Breast epithelium (tissue), 3 donors: ENCODE measurements at regions not wholly inside any gene's neighbourhood (a gene's known extent, or its start where the extent isn't known, plus 50 kb on each side); places are given as distances from the start of the nearest gene placed in this dataset.

Experiments used
- POLR2A ChIP-seq: fragments of 450-650 bp; IDR thresholded peaks from one replicate; pipeline ENCODE4 v1.6.1; 2016; ENCODE audit warnings: antibody characterized with exemption, mild to moderate bottlenecking, moderate library complexity
- TF ChIP-seq, protein P1 (sequence below), 3 donors: fragments of 450-650 bp; IDR thresholded peaks; one replicate each; pipeline ENCODE4 v1.5.1; 2016 to 2017; ENCODE audit warnings: antibody characterized with exemption in 3 of 3, mild to moderate bottlenecking in 3 of 3, moderate library complexity in 3 of 3

DNA sequence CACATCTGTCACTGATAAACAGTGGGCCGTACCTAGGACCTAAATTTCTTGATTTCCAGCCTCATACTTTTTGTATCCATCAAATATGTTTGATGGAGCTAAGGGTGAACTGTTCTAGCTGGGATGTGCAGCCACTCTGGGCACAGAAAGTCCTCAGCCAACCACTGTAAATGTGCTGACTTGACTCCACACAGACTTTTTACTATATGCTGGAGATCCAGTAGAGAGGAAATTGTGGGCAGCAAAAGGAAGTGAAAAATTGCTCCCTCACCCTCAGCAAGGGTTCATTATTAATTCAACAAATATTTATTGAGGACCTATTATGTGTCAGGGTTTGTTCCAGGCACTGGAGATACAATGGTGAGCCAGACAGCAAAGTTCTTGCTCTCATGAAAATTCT, 54.2 kb upstream of the AMPD3 start:
- TF ChIP-seq, protein P1, sequence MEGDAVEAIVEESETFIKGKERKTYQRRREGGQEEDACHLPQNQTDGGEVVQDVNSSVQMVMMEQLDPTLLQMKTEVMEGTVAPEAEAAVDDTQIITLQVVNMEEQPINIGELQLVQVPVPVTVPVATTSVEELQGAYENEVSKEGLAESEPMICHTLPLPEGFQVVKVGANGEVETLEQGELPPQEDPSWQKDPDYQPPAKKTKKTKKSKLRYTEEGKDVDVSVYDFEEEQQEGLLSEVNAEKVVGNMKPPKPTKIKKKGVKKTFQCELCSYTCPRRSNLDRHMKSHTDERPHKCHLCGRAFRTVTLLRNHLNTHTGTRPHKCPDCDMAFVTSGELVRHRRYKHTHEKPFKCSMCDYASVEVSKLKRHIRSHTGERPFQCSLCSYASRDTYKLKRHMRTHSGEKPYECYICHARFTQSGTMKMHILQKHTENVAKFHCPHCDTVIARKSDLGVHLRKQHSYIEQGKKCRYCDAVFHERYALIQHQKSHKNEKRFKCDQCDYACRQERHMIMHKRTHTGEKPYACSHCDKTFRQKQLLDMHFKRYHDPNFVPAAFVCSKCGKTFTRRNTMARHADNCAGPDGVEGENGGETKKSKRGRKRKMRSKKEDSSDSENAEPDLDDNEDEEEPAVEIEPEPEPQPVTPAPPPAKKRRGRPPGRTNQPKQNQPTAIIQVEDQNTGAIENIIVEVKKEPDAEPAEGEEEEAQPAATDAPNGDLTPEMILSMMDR (IDR thresholded peaks at IDR 0.05): no peak
- no peak for TF ChIP-seq POLR2A
